SK-N-SH (cell line): ENCODE measurements at regions not wholly inside any gene's neighbourhood (a gene's known extent, or its start where the extent isn't known, plus 50 kb on each side); places are given as distances from the start of the nearest gene placed in this dataset.
A peak's percentile ranks its signal among the peaks of the same experiment; 100 is the strongest.

ENCODE experiments used
- CTCF ChIA-PET: fragments of 300-600, 350-600 bp; formaldehyde crosslinking; extraction: SDS; loops from one replicate; lab custom pipeline; 2021; lab: Yijun Ruan, JAX
- POLR2A ChIA-PET: fragments of 350-600 bp; sonication (Branson Sonifier 250); formaldehyde crosslinking; extraction: SDS; loops from one replicate; lab custom pipeline; 2020; ENCODE audit warnings: antibody characterized with exemption, inconsistent platforms; lab: Yijun Ruan, JAX
- DNase-seq: peaks from one replicate; pipeline ENCODE4 v3.0.0; 2012
- H2AFZ ChIP-seq: fragments of 200-600 bp; sonication (generic); 2 replicates; pipeline ENCODE4 v1.8.1; 2016; ENCODE audit warnings: antibody characterized with exemption, mild to moderate bottlenecking, low read depth
- H3F3A ChIP-seq: fragments of 200-600 bp; sonication (generic); replicated peaks from 2 replicates; pipeline ENCODE3; 2016; ENCODE audit warnings: antibody characterized with exemption, mild to moderate bottlenecking; ENCODE audit not compliant: insufficient read depth
- H3K27ac ChIP-seq, 2 experiments: fragments of 200-500 bp in 1 of 2; fragments of 200-600 bp in 1 of 2; sonication (Bioruptor generic) in 1 of 2; sonication (generic), shearing (Covaris generic) in 1 of 2; 2 replicates each; pipeline versions ENCODE4 v1.5.1 to v1.6.1; 2014 to 2016; ENCODE audit warnings: low read depth in 2 of 2, inconsistent platforms in 1 of 2, low read length in 1 of 2, mild to moderate bottlenecking in 1 of 2, mixed read lengths in 1 of 2
- H3K27me3 ChIP-seq: fragments of 200-600 bp; sonication (generic), shearing (Covaris generic); 2 replicates; pipeline ENCODE4 v1.6.1; 2016; ENCODE audit warnings: mixed run types; ENCODE audit not compliant: insufficient read depth
- H3K36me3 ChIP-seq, 2 experiments: fragments of 200-500 bp in 1 of 2; fragments of 200-600 bp in 1 of 2; sonication (Bioruptor generic) in 1 of 2; sonication (generic) in 1 of 2; replicated peaks in 1 of 2; 2 replicates each; pipeline versions ENCODE3 to v1.5.1; 2014 to 2016; ENCODE audit warnings: low read length in 1 of 2, mild to moderate bottlenecking in 1 of 2; ENCODE audit not compliant: insufficient read depth in 2 of 2, control insufficient read depth in 1 of 2
- H3K4me1 ChIP-seq, 2 experiments: fragments of 200-500 bp in 1 of 2; fragments of 200-600 bp in 1 of 2; sonication (Bioruptor generic) in 1 of 2; sonication (generic), shearing (Covaris generic) in 1 of 2; 2 replicates each; pipeline versions ENCODE4 v1.5.1 to v1.6.1; 2014 to 2016; ENCODE audit warnings: low read depth in 1 of 2, low read length in 1 of 2, mixed run types in 1 of 2; ENCODE audit not compliant: insufficient read depth in 2 of 2, control insufficient read depth in 1 of 2
- H3K4me2 ChIP-seq: fragments of 200-600 bp; sonication (generic), shearing (Covaris generic); 2 replicates; pipeline ENCODE4 v1.6.1; 2017; ENCODE audit warnings: mixed run types
- H3K4me3 ChIP-seq, 2 experiments: fragments of 200-500 bp in 1 of 2; fragments of 200-600 bp in 1 of 2; sonication (Bioruptor generic) in 1 of 2; sonication (generic), shearing (Covaris generic) in 1 of 2; 2 replicates each; pipeline versions ENCODE4 v1.5.1 to v1.8.1; 2014 to 2016; ENCODE audit warnings: low read depth in 2 of 2, inconsistent platforms in 1 of 2, low read length in 1 of 2, mild to moderate bottlenecking in 1 of 2, mixed read lengths in 1 of 2, moderate library complexity in 1 of 2
- H3K79me2 ChIP-seq: fragments of 200-600 bp; sonication (generic); 2 replicates; pipeline ENCODE4 v1.8.1; 2017; ENCODE audit warnings: mild to moderate bottlenecking; ENCODE audit not compliant: insufficient read depth
- H3K9ac ChIP-seq: fragments of 200-600 bp; sonication (generic); 2 replicates; pipeline ENCODE4 v1.6.1; 2017; ENCODE audit warnings: mixed run types
- H3K9me2 ChIP-seq: fragments of 200-600 bp; sonication (generic); 2 replicates; pipeline ENCODE4 v1.6.1; 2017; ENCODE audit warnings: mixed run types
- H3K9me3 ChIP-seq: fragments of 200-600 bp; sonication (generic); 2 replicates; pipeline ENCODE4 v1.6.1; 2017; ENCODE audit warnings: mixed run types, mild to moderate bottlenecking, moderate library complexity
- H4K20me1 ChIP-seq: fragments of 200-600 bp; sonication (generic); 2 replicates; pipeline ENCODE4 v1.6.1; 2017; ENCODE audit warnings: mild to moderate bottlenecking, mixed run types; ENCODE audit not compliant: insufficient read depth
- CHD2 ChIP-seq: fragments of 150-350 bp; IDR thresholded peaks from 2 replicates; pipeline ENCODE4 v1.6.1; 2018; ENCODE audit warnings: low read length; ENCODE audit not compliant: partially characterized antibody
- ELF1 ChIP-seq: IDR thresholded peaks from 2 replicates; pipeline ENCODE4 v1.4.0; 2012
- EZH2phosphoT487 ChIP-seq: fragments of 200-600 bp; sonication (generic); IDR thresholded peaks from 2 replicates; pipeline ENCODE4 v1.6.1; 2017; ENCODE audit warnings: low read depth, mixed run types, mild to moderate bottlenecking, antibody characterized with exemption, moderate library complexity, borderline replicate concordance
- FOXJ3 ChIP-seq: sonication (generic); formaldehyde crosslinking; IDR thresholded peaks from 2 replicates; pipeline ENCODE4 v1.5.1; 2020; ENCODE audit warnings: mild to moderate bottlenecking, missing genetic modification reagents
- GABPA ChIP-seq: IDR thresholded peaks from 2 replicates; pipeline ENCODE4 v1.4.0; 2012; ENCODE audit warnings: low read depth, mild to moderate bottlenecking
- MXI1 ChIP-seq: IDR thresholded peaks from 2 replicates; pipeline ENCODE4 v1.6.1; 2012; ENCODE audit warnings: mild to moderate bottlenecking, low read depth, low read length, improper control_type of control experiment
- NFIC ChIP-seq: IDR thresholded peaks from 2 replicates; pipeline ENCODE4 v1.4.0; 2012; ENCODE audit warnings: borderline replicate concordance
- NRF1 ChIP-seq: IDR thresholded peaks from 2 replicates; pipeline ENCODE4 v1.6.1; 2012; ENCODE audit warnings: low read depth, mild to moderate bottlenecking, low read length
- POLR2AphosphoS5 ChIP-seq: IDR thresholded peaks from 2 replicates; pipeline ENCODE4 v1.6.1; 2012; ENCODE audit warnings: low read depth, low read length
- RFX5 ChIP-seq: IDR thresholded peaks from 2 replicates; pipeline ENCODE4 v1.6.1; 2012; ENCODE audit warnings: mild to moderate bottlenecking, improper control_type of control experiment, low read length
- RXRA ChIP-seq: IDR thresholded peaks from 2 replicates; pipeline ENCODE4 v1.4.0; 2012; ENCODE audit warnings: low read depth, mild to moderate bottlenecking, borderline replicate concordance
- SIN3A ChIP-seq: IDR thresholded peaks from 2 replicates; pipeline ENCODE4 v1.6.1; 2012; ENCODE audit warnings: low read depth, mild to moderate bottlenecking, low read length, moderate library complexity, borderline replicate concordance
- TCF12 ChIP-seq: IDR thresholded peaks from 2 replicates; pipeline ENCODE4 v1.4.0; 2012
- TEAD4 ChIP-seq: IDR thresholded peaks from 2 replicates; pipeline ENCODE4 v1.4.0; 2012; ENCODE audit warnings: mild to moderate bottlenecking, borderline replicate concordance; ENCODE audit not compliant: insufficient read depth
- YY1 ChIP-seq: IDR thresholded peaks from 2 replicates; pipeline ENCODE4 v1.4.0; 2012; ENCODE audit warnings: low read depth, mild to moderate bottlenecking
- WGBS: methylation state at CpG from one replicate; pipeline ENCODE4 v1.1.6; 2017; ENCODE audit warnings: low lambda C conversion rate; 5-methylcytosine and 5-hydroxymethylcytosine counted together
- TF ChIP-seq, protein P1 (sequence below): IDR thresholded peaks from 2 replicates; pipeline ENCODE4 v1.6.1; 2012; ENCODE audit warnings: mild to moderate bottlenecking, low read depth, low read length, moderate library complexity
- TF ChIP-seq, protein P2 (sequence below): IDR thresholded peaks from 2 replicates; pipeline ENCODE4; 2012
- TF ChIP-seq, protein P3 (sequence below): IDR thresholded peaks from 2 replicates; pipeline ENCODE4 v1.4.0; 2012; ENCODE audit warnings: low read depth
- TF ChIP-seq, protein P4 (sequence below): IDR thresholded peaks from 2 replicates; pipeline ENCODE4 v1.4.0; 2012; ENCODE audit warnings: low read depth, borderline replicate concordance
- TF ChIP-seq, protein P5 (sequence below): IDR thresholded peaks from 2 replicates; pipeline ENCODE4 v1.4.0; 2012; ENCODE audit warnings: low read depth, borderline replicate concordance
- TF ChIP-seq, protein P6 (sequence below): fragments of 150-350 bp; IDR thresholded peaks from 2 replicates; pipeline ENCODE4 v1.6.1; 2017; ENCODE audit warnings: antibody characterized with exemption, low read length, low read depth, borderline replicate concordance
- TF ChIP-seq, protein P7 (sequence below): fragments of 150-350 bp; IDR thresholded peaks from 2 replicates; pipeline ENCODE4 v1.6.1; 2016; ENCODE audit warnings: mild to moderate bottlenecking, low read depth, low read length

DNA sequence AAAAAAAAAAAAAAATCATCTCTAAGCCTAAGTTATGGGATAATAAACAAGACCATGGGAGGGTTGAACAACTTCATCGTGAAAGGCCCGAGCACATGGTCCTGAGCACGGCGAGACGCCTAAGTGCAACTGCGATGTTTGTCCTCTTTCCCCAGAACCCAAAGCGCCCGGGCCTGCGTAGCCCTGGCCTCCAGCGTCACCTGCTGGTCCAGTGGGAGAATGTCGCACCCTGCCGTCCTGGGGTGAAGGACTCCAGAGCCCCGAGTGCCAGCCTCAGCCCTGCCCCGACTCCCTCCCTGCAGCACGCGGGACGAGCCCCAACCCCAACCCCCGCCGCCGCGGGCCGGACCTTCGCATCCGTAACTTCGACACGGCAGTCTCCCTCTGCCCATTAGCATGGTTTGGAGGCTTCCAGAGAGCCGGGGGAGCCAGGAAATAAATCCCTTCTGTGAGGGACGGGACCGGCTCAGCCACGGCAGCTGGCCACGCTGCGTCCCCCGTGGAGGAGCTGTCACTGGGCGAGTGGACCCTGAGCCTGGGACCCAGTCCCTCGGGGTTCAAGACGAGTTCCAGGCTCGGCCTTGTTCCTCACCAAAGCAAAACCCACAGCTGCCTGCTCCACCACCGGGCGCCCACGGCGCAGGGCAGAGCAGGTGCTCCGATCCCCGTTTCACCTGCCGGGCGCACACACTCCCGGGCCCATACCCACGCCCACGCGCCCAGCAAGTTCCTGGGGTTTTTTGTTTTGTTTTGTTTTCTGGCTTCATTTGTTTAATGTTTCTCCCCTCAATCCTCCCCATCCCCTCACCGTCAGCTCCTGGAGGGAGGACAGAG, 132.5 kb upstream of the HAND1 start:
- Histone ChIP-seq H2AFZ (peak overlapping the region; percentile 70; the same call in 1 of the 2 replicates), H3K9me2 (no peaks in the 10 kb centered on the region), H4K20me1 (no peaks in the 10 kb centered on the region), H3K36me3 (no peaks in the 10 kb centered on the region), H3K9ac (no peak overlapping the region), H3K4me3 (peak overlapping the region; percentile 14 to 47; a peak in 3 of 4 replicates), H3K4me1 (peaks cover 0 to 37% of the 10 kb centered on the region in 2 experiments; a peak in 1 of 4 replicates), H3K79me2 (no peaks in the 10 kb centered on the region), H3K4me2 (peak overlapping the region; percentile 43; the same call in 1 of the 2 replicates), H3K27ac (no peak overlapping the region), H3K27me3 (peaks cover 7% of the 10 kb centered on the region), H3K9me3 (no peaks in the 10 kb centered on the region), H3F3A (no peaks in the 10 kb centered on the region)
- 37% methylated on average over 19 of the region's 50 CpGs for WGBS
- POLR2A ChIA-PET: interaction anchor here (0.8 to 1.8 kb wide), 3 partner anchors 87 to 189 kb away, joined by 3 to 7 read pairs (median 5); no protein-coding TSS in a partner anchor
- CTCF ChIA-PET: interaction anchor here (0.6 to 10.9 kb wide), 30 partner anchors 9 to 635 kb away, joined by 3 to 179 read pairs (median 4); partner anchors contain the start of genes HAND1 and SAP30L
- DNase-seq: peak; percentile 96
- TF ChIP-seq, protein P1, sequence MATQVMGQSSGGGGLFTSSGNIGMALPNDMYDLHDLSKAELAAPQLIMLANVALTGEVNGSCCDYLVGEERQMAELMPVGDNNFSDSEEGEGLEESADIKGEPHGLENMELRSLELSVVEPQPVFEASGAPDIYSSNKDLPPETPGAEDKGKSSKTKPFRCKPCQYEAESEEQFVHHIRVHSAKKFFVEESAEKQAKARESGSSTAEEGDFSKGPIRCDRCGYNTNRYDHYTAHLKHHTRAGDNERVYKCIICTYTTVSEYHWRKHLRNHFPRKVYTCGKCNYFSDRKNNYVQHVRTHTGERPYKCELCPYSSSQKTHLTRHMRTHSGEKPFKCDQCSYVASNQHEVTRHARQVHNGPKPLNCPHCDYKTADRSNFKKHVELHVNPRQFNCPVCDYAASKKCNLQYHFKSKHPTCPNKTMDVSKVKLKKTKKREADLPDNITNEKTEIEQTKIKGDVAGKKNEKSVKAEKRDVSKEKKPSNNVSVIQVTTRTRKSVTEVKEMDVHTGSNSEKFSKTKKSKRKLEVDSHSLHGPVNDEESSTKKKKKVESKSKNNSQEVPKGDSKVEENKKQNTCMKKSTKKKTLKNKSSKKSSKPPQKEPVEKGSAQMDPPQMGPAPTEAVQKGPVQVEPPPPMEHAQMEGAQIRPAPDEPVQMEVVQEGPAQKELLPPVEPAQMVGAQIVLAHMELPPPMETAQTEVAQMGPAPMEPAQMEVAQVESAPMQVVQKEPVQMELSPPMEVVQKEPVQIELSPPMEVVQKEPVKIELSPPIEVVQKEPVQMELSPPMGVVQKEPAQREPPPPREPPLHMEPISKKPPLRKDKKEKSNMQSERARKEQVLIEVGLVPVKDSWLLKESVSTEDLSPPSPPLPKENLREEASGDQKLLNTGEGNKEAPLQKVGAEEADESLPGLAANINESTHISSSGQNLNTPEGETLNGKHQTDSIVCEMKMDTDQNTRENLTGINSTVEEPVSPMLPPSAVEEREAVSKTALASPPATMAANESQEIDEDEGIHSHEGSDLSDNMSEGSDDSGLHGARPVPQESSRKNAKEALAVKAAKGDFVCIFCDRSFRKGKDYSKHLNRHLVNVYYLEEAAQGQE: no peak
- TF ChIP-seq RXRA: no peak
- TF ChIP-seq GABPA: no peak
- TF ChIP-seq SIN3A: no peak
- no peak for TF ChIP-seq YY1
- TF ChIP-seq, protein P2, sequence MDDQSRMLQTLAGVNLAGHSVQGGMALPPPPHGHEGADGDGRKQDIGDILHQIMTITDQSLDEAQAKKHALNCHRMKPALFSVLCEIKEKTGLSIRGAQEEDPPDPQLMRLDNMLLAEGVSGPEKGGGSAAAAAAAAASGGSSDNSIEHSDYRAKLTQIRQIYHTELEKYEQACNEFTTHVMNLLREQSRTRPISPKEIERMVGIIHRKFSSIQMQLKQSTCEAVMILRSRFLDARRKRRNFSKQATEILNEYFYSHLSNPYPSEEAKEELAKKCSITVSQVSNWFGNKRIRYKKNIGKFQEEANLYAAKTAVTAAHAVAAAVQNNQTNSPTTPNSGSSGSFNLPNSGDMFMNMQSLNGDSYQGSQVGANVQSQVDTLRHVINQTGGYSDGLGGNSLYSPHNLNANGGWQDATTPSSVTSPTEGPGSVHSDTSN: no peak
- TF ChIP-seq, protein P3, sequence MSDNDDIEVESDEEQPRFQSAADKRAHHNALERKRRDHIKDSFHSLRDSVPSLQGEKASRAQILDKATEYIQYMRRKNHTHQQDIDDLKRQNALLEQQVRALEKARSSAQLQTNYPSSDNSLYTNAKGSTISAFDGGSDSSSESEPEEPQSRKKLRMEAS: peak; percentile 84
- TF ChIP-seq, protein P4, sequence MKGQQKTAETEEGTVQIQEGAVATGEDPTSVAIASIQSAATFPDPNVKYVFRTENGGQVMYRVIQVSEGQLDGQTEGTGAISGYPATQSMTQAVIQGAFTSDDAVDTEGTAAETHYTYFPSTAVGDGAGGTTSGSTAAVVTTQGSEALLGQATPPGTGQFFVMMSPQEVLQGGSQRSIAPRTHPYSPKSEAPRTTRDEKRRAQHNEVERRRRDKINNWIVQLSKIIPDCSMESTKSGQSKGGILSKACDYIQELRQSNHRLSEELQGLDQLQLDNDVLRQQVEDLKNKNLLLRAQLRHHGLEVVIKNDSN: no peak
- TF ChIP-seq ELF1: no peak
- TF ChIP-seq EZH2phosphoT487: no peak
- no peak for TF ChIP-seq TCF12
- peak; percentile 47 for TF ChIP-seq CHD2
- no peak for TF ChIP-seq FOXJ3 (CRISPR knock-in tag)
- peak; percentile 76; the same call in 1 of the 2 replicates for TF ChIP-seq MXI1
- peak; percentile 56; the same call in 1 of the 2 replicates for TF ChIP-seq RFX5
- TF ChIP-seq NFIC: no peak
- TF ChIP-seq, protein P5, sequence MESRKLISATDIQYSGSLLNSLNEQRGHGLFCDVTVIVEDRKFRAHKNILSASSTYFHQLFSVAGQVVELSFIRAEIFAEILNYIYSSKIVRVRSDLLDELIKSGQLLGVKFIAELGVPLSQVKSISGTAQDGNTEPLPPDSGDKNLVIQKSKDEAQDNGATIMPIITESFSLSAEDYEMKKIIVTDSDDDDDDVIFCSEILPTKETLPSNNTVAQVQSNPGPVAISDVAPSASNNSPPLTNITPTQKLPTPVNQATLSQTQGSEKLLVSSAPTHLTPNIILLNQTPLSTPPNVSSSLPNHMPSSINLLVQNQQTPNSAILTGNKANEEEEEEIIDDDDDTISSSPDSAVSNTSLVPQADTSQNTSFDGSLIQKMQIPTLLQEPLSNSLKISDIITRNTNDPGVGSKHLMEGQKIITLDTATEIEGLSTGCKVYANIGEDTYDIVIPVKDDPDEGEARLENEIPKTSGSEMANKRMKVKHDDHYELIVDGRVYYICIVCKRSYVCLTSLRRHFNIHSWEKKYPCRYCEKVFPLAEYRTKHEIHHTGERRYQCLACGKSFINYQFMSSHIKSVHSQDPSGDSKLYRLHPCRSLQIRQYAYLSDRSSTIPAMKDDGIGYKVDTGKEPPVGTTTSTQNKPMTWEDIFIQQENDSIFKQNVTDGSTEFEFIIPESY: no peak
- TF ChIP-seq, protein P6, sequence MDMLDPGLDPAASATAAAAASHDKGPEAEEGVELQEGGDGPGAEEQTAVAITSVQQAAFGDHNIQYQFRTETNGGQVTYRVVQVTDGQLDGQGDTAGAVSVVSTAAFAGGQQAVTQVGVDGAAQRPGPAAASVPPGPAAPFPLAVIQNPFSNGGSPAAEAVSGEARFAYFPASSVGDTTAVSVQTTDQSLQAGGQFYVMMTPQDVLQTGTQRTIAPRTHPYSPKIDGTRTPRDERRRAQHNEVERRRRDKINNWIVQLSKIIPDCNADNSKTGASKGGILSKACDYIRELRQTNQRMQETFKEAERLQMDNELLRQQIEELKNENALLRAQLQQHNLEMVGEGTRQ: no peak
- TF ChIP-seq TEAD4: no peak
- TF ChIP-seq, protein P7, sequence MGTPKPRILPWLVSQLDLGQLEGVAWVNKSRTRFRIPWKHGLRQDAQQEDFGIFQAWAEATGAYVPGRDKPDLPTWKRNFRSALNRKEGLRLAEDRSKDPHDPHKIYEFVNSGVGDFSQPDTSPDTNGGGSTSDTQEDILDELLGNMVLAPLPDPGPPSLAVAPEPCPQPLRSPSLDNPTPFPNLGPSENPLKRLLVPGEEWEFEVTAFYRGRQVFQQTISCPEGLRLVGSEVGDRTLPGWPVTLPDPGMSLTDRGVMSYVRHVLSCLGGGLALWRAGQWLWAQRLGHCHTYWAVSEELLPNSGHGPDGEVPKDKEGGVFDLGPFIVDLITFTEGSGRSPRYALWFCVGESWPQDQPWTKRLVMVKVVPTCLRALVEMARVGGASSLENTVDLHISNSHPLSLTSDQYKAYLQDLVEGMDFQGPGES: no peak
- TF ChIP-seq NRF1: peak; percentile 18; the same call in 1 of the 2 replicates
- TF ChIP-seq POLR2AphosphoS5: no peak
